ENCODE measurements at regions not wholly inside any gene's neighbourhood (a gene's known extent, or its start where the extent isn't known, plus 50 kb on each side); places are given as distances from the start of the nearest gene placed in this dataset.

- WGBS (ENCODE audit: insufficient coverage): 85% methylated on average over 3 of the region's 5 CpGs
- H3K27ac Mint-ChIP-seq: no peak overlapping the region
- H3K36me3 ChIP-seq (ENCODE audit: control insufficient read depth, insufficient read depth, low read length): no peaks in the 10 kb centered on the region
- H3K27me3 ChIP-seq (ENCODE audit: control insufficient read depth, insufficient read depth, low read length): no peaks in the 10 kb centered on the region
- ATAC-seq: no peak
- H3K36me3 Mint-ChIP-seq: peaks cover 4% of the 10 kb centered on the region
- intact Hi-C loops (cut with micrococcal nuclease): no loop called here
- H3K9me3 ChIP-seq (ENCODE audit: control insufficient read depth, insufficient read depth, low read length): no peaks in the 10 kb centered on the region
- no peak overlapping the region for H3K4me3 ChIP-seq (ENCODE audit: low read length)
- no peak overlapping the region for H3K27ac ChIP-seq (ENCODE audit: low read length)
- no peaks in the 10 kb centered on the region for H3K4me1 ChIP-seq (ENCODE audit: control insufficient read depth, insufficient read depth, low read length)
- H3K4me3 Mint-ChIP-seq: no peak overlapping the region
- no peaks in the 10 kb centered on the region for H3K27me3 Mint-ChIP-seq (ENCODE audit: low read depth in 2 of 2)
- H3K4me1 Mint-ChIP-seq: no peaks in the 10 kb centered on the region
- DNase-seq: no peak
- H3K9me3 Mint-ChIP-seq: peaks cover 10 to 11% of the 10 kb centered on the region in 2 donors
- TF ChIP-seq, protein P1, sequence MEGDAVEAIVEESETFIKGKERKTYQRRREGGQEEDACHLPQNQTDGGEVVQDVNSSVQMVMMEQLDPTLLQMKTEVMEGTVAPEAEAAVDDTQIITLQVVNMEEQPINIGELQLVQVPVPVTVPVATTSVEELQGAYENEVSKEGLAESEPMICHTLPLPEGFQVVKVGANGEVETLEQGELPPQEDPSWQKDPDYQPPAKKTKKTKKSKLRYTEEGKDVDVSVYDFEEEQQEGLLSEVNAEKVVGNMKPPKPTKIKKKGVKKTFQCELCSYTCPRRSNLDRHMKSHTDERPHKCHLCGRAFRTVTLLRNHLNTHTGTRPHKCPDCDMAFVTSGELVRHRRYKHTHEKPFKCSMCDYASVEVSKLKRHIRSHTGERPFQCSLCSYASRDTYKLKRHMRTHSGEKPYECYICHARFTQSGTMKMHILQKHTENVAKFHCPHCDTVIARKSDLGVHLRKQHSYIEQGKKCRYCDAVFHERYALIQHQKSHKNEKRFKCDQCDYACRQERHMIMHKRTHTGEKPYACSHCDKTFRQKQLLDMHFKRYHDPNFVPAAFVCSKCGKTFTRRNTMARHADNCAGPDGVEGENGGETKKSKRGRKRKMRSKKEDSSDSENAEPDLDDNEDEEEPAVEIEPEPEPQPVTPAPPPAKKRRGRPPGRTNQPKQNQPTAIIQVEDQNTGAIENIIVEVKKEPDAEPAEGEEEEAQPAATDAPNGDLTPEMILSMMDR (IDR thresholded peaks at IDR 0.05): no peak
Measured at GRCh38 chr5:103821361-103821760, 258.8 kb upstream of the NUDT12 start.

GRCh38 chr5:103808464-103809106 is 246.0 kb upstream of the NUDT12 start:
- Histone ChIP-seq H3K9me3 (ENCODE audit: control insufficient read depth, insufficient read depth, low read length) (no peaks in the 10 kb centered on the region), H3K27me3 (ENCODE audit: control insufficient read depth, insufficient read depth, low read length) (no peaks in the 10 kb centered on the region), H3K4me1 (ENCODE audit: control insufficient read depth, insufficient read depth, low read length) (no peaks in the 10 kb centered on the region), H3K4me3 (ENCODE audit: low read length) (no peak overlapping the region), H3K36me3 (ENCODE audit: control insufficient read depth, insufficient read depth, low read length) (no peaks in the 10 kb centered on the region), H3K27ac (ENCODE audit: low read length) (no peak overlapping the region)
- Mint-ChIP-seq H3K4me1 (no peaks in the 10 kb centered on the region), H3K27me3 (ENCODE audit: low read depth in 2 of 2) (no peaks in the 10 kb centered on the region), H3K9me3 (peaks cover 0 to 2% of the 10 kb centered on the region in 2 donors), H3K4me3 (no peak overlapping the region), H3K27ac (no peak overlapping the region), H3K36me3 (no peaks in the 10 kb centered on the region)
- ATAC-seq: no peak
- 71% methylated on average over 3 of the region's 3 CpGs for WGBS (ENCODE audit: insufficient coverage)
- DNase-seq: no peak
- TF ChIP-seq, protein P1 (IDR thresholded peaks at IDR 0.05): no peak
- intact Hi-C loops (cut with micrococcal nuclease): no loop called here

DNA sequence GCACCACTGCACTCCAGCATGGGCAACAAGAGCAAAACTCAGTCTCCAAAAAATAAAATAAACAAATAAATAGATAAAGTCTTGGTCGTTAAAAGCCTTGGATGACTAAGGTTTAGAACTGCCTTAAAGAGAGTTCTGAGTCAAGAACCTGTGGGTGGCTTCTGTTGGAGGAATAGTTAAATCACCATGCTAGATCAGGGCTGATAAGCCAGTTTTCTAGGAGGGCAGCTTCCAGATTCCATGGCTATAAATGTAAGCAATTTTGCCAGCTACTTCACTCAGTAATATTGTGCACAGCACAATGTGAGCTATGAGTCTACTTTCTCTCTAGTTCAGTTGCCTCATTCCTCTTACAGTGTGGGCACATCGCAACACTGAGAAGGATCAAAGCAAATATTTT is 242.1 kb upstream of the NUDT12 start:
- H3K27me3 Mint-ChIP-seq (ENCODE audit: low read depth in 2 of 2): no peaks in the 10 kb centered on the region
- TF ChIP-seq, protein P1 (IDR thresholded peaks at IDR 0.05): no peak
- ATAC-seq (no peak), DNase-seq (no peak)
- H3K36me3 Mint-ChIP-seq: no peaks in the 10 kb centered on the region
- no peaks in the 10 kb centered on the region for H3K27me3 ChIP-seq (ENCODE audit: control insufficient read depth, insufficient read depth, low read length)
- no peaks in the 10 kb centered on the region for H3K9me3 ChIP-seq (ENCODE audit: control insufficient read depth, insufficient read depth, low read length)
- no peak overlapping the region for H3K4me3 Mint-ChIP-seq
- intact Hi-C loops (cut with micrococcal nuclease): no loop called here
- H3K36me3 ChIP-seq (ENCODE audit: control insufficient read depth, insufficient read depth, low read length): no peaks in the 10 kb centered on the region
- no peaks in the 10 kb centered on the region for H3K4me1 Mint-ChIP-seq
- WGBS (ENCODE audit: insufficient coverage): 75% methylated on average over 2 of the region's 2 CpGs
- H3K4me3 ChIP-seq (ENCODE audit: low read length): no peak overlapping the region
- no peaks in the 10 kb centered on the region for H3K4me1 ChIP-seq (ENCODE audit: control insufficient read depth, insufficient read depth, low read length)
- no peak overlapping the region for H3K27ac ChIP-seq (ENCODE audit: low read length)
- no peak overlapping the region for H3K27ac Mint-ChIP-seq
- H3K9me3 Mint-ChIP-seq: peaks cover 2 to 4% of the 10 kb centered on the region in 2 donors

DNA sequence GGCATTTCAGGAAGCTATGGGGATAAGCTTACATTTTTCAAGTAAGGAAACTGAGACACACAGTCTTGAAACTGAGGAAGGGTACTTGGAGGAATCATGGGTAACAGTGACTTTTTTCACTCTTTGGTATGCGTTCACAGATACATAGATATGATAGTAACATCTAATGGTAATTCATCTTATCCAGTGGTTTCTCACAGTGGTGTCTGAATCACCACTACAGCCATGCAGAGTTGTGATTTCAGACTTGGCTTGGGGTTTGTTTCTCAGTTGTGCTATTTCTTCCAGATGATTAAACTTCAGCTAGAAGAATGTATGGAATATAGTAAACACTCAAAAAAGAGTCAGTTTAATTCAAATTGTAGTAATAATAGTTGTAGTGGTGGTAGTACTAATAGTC is 239.1 kb upstream of the NUDT12 start:
- intact Hi-C loops (cut with micrococcal nuclease): no loop called here
- H3K27ac ChIP-seq (ENCODE audit: low read length): no peak overlapping the region
- H3K9me3 Mint-ChIP-seq: peaks cover 2 to 6% of the 10 kb centered on the region in 2 donors
- peaks cover 5% of the 10 kb centered on the region for H3K9me3 ChIP-seq (ENCODE audit: control insufficient read depth, insufficient read depth, low read length)
- TF ChIP-seq, protein P1 (IDR thresholded peaks at IDR 0.05): no peak
- H3K4me3 Mint-ChIP-seq: no peak overlapping the region
- H3K36me3 ChIP-seq (ENCODE audit: control insufficient read depth, insufficient read depth, low read length): no peaks in the 10 kb centered on the region
- H3K27me3 Mint-ChIP-seq (ENCODE audit: low read depth in 2 of 2): no peaks in the 10 kb centered on the region
- no peak overlapping the region for H3K4me3 ChIP-seq (ENCODE audit: low read length)
- WGBS (ENCODE audit: insufficient coverage): 100% methylated on average over 1 of the region's 1 CpG
- no peaks in the 10 kb centered on the region for H3K27me3 ChIP-seq (ENCODE audit: control insufficient read depth, insufficient read depth, low read length)
- no peaks in the 10 kb centered on the region for H3K36me3 Mint-ChIP-seq
- ATAC-seq (no peak), DNase-seq (no peak)
- H3K4me1 ChIP-seq (ENCODE audit: control insufficient read depth, insufficient read depth, low read length): no peaks in the 10 kb centered on the region
- no peaks in the 10 kb centered on the region for H3K4me1 Mint-ChIP-seq
- H3K27ac Mint-ChIP-seq: no peak overlapping the region

Measured in natural killer cell (primary cell).